GM12873 (cell line): ENCODE measurements at regions not wholly inside any gene's neighbourhood (a gene's known extent, or its start where the extent isn't known, plus 50 kb on each side); places are given as distances from the start of the nearest gene placed in this dataset.

Experiments
- TF ChIP-seq, protein P1 (sequence below): IDR thresholded peaks from 2 replicates; pipeline ENCODE4 v1.5.1; 2012; ENCODE audit warnings: low read depth, mild to moderate bottlenecking, moderate library complexity, low read length, control low read depth; ENCODE audit not compliant: insufficient read depth; ENCODE audit errors: missing control alignments

DNA sequence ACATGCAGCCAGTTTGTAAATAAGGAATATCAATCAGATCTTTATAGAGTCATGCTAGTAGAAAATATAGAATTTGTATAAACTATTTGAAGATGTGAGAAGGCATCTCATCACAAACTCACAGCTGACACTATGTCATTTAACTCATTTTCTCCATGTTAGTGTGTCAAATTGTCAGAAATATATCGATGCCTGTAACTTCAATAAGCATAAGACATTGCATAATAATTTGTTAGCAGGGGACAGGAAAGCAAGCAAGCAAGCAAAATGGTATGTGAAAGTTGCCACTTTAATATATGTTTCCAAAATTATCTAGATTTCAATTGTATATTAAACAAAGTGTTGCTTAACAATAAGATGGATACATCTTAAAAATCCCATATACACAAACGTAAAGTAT lies 571.0 kb downstream of the ARL4A start:
- TF ChIP-seq, protein P1, sequence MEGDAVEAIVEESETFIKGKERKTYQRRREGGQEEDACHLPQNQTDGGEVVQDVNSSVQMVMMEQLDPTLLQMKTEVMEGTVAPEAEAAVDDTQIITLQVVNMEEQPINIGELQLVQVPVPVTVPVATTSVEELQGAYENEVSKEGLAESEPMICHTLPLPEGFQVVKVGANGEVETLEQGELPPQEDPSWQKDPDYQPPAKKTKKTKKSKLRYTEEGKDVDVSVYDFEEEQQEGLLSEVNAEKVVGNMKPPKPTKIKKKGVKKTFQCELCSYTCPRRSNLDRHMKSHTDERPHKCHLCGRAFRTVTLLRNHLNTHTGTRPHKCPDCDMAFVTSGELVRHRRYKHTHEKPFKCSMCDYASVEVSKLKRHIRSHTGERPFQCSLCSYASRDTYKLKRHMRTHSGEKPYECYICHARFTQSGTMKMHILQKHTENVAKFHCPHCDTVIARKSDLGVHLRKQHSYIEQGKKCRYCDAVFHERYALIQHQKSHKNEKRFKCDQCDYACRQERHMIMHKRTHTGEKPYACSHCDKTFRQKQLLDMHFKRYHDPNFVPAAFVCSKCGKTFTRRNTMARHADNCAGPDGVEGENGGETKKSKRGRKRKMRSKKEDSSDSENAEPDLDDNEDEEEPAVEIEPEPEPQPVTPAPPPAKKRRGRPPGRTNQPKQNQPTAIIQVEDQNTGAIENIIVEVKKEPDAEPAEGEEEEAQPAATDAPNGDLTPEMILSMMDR, result no peak

DNA sequence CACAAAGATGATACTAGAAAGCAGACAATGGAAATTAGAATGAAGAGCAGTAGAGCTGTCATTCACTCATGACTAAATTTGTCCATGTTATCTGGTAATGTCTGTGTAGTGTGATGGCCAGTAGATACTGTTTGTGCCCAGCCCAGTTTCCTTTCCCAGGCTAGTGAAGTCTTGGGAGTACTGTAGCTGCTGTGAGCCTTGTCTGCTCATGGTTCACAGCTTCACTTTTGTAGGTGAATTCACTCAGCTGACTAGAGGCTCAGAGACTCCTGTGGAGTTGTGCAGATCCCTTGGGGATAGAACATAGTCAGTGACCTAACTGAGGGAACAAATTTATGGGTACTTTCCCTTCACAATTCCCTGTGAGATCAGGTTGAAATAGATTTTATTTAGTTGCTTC lies 572.5 kb downstream of the ARL4A start:
- TF ChIP-seq, protein P1, result no peak

DNA sequence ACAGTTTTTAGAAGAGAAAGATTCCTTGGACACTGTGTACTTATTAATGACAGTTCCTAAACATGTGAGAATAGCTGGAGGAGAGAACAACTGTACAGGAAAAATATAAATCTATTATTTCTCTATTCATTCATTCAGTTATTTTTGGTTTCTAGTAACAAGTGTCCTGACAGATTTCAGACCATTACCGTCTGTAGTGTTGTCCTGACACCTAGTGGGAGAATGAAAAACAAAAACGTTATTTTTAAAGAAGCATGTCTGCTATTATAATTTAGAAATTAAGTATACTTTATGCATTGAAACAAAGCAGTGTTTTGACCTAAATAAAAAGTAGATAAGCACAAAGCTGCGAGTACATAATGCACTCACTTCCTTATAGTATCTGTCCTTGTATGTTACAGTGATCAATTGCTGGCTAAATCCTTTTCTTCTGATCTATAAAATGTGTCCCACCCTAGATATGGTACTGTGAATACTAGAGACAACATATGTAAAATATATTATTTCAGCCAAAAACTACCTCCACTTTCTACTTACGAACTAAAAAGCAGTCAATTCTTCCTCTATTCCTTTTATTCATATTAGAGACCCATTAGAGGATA lies 575.6 kb downstream of the ARL4A start:
- TF ChIP-seq, protein P1, result peak; percentile 22

DNA sequence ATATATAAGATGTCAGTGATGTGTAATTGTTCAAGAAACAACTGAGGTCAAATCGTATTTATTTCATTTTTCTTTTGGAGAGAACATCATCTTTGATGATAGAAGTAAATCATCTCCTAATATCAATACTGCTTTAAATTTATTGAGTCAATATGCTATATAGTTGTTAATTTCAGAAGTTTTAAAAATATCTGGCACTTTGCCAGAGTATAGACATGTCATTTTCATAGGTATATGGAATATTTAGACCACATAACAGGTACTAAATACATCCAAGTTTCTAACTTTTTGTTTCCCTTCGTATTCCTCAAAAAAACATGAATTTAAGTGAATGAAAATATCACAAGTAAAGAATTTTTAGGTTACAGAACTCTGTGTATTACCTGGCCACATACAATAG lies 577.8 kb downstream of the ARL4A start:
- TF ChIP-seq, protein P1, result no peak

DNA sequence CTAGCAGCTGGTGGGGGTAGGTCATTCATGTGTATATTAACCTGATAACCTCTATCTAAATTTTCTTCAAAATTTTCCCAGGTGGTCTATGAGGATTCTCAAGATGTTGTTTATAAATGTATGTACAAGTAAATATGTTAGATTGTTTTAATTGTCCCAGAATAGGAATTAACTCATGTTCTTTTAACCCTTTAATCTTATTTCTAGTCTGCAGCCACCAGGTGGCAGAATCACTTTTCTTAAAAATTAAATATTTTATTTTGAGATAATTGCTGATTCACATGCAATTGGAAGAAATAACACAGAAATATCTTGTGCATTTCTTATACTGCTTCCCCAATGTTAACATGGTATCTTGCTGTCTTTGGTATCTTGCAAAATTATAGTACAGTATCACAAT lies 589.5 kb downstream of the ARL4A start:
- TF ChIP-seq, protein P1, result no peak

DNA sequence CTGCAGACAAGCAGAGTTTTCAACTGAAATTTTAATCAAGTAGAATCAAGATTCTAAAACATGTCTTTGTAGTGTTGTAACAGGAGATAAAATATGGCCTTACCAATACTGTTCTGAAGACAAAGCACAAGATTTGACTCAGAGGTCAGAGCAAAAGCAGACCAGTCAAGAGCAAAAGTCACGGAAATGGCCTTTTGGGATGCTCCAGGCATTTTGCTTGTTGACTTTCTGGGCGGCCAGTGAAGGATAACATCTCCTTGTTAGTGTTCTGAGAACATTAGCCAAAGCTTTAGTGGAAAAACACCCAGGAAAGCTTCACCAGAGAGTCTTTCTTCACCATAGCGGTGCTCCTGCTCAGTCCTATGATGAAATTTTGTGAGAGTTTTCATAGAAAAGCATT lies 590.6 kb downstream of the ARL4A start:
- TF ChIP-seq, protein P1, result no peak

DNA sequence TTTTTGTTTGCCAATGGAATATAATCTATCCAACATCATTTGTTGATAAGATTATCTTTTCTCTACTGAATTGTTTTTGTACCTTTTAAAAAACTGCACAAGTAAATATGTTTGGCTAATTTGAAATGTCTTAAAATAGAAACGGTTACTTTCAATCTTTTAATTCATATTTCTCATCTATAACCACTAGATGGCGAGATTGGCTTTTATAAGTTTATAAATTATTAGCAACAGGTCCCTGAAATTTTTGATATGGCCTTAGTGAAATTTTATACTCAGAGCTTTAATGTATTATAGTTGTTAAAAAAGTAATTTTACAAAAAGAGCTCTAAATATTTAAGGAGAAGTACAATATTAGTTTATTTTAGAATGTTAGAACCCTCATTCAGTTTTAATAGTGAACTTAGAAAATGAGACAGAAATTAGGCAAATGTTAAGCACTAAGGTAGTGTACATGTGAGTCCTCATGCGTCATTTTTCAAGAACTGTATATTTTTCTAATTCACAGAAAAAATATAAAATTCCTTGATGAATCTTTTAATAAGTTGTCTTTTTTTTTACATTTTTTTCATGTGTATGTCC lies 592.5 kb downstream of the ARL4A start:
- TF ChIP-seq, protein P1, result peak; percentile 17
